SU-DHL-6 (cell line): ENCODE measurements at regions not wholly inside any gene's neighbourhood (a gene's known extent, or its start where the extent isn't known, plus 50 kb on each side); places are given as distances from the start of the nearest gene placed in this dataset.

ENCODE experiments used
- H2AFZ ChIP-seq: fragments of 200-600 bp; sonication (generic); 2 replicates; pipeline ENCODE4 v1.6.1; 2014; ENCODE audit warnings: low read depth, mild to moderate bottlenecking, moderate library complexity, mixed read lengths, antibody characterized with exemption, low read length; ENCODE audit not compliant: severe bottlenecking
- H3F3A ChIP-seq: fragments of 200-600 bp; shearing (Covaris generic); 2 replicates; pipeline ENCODE4 v1.6.0; 2016; ENCODE audit warnings: antibody characterized with exemption, mild to moderate bottlenecking; ENCODE audit not compliant: insufficient read depth
- H3K27ac ChIP-seq: fragments of 200-600 bp; sonication (generic); 2 replicates; pipeline ENCODE4 v1.5.1; 2016; ENCODE audit warnings: low read depth, mild to moderate bottlenecking, low read length, moderate library complexity, mixed read lengths
- H3K27me3 ChIP-seq: fragments of 200-600 bp; sonication (generic), shearing (Covaris generic); 2 replicates; pipeline ENCODE4 v1.6.0; 2014; ENCODE audit warnings: mild to moderate bottlenecking, low read length
- H3K36me3 ChIP-seq: fragments of 200-600 bp; sonication (generic); 2 replicates; pipeline ENCODE4 v1.6.1; 2014; ENCODE audit warnings: mild to moderate bottlenecking, low read length, mixed read lengths
- H3K4me2 ChIP-seq: fragments of 300-600, 200-600 bp; shearing (Covaris generic), sonication (generic); 2 replicates; pipeline ENCODE4 v1.6.0; 2014; ENCODE audit warnings: low read length, low read depth, mild to moderate bottlenecking; ENCODE audit not compliant: poor library complexity, severe bottlenecking
- H3K4me3 ChIP-seq: fragments of 200-600 bp; sonication (generic); 2 replicates; pipeline ENCODE4 v1.5.1; 2014; ENCODE audit warnings: antibody characterized with exemption, low read length, mild to moderate bottlenecking, mixed read lengths; ENCODE audit not compliant: insufficient read depth, poor library complexity, severe bottlenecking
- H3K79me2 ChIP-seq: fragments of 200-600 bp; sonication (generic); 2 replicates; pipeline ENCODE4 v1.6.1; 2014; ENCODE audit warnings: mild to moderate bottlenecking, low read length, moderate library complexity; ENCODE audit not compliant: insufficient read depth
- H3K9ac ChIP-seq: fragments of 200-600 bp; sonication (generic); 2 replicates; pipeline ENCODE4 v1.7.0; 2014; ENCODE audit warnings: mild to moderate bottlenecking, low read length
- H3K9me2 ChIP-seq: fragments of 200-600 bp; sonication (generic); replicated peaks from 2 replicates; pipeline ENCODE4 v1.6.1; 2014; ENCODE audit warnings: low read length; ENCODE audit not compliant: insufficient read depth
- H3K9me3 ChIP-seq: fragments of 200-600 bp; sonication (generic); 2 replicates; pipeline ENCODE4 v1.6.1; 2014; ENCODE audit warnings: low read length, mixed read lengths; ENCODE audit not compliant: insufficient read depth
- H4K20me1 ChIP-seq: fragments of 200-600 bp; sonication (generic); 2 replicates; pipeline ENCODE4 v1.6.1; 2014; ENCODE audit warnings: low read depth, mild to moderate bottlenecking, antibody characterized with exemption, low read length, moderate library complexity, mixed read lengths
- CTCF ChIP-seq: fragments of 200-600 bp; sonication (generic); IDR thresholded peaks from one replicate; pipeline ENCODE4 v1.5.1; 2017; ENCODE audit warnings: antibody characterized with exemption, mild to moderate bottlenecking, low read length, moderate library complexity; ENCODE audit not compliant: insufficient read depth, poor library complexity, severe bottlenecking
- EZH2phosphoT487 ChIP-seq: fragments of 200-600 bp; sonication (generic), shearing (Covaris generic); conservative IDR thresholded peaks from 2 replicates; pipeline ENCODE4 v1.6.1; 2018; ENCODE audit warnings: mild to moderate bottlenecking, antibody characterized with exemption, low read length, moderate library complexity, mixed read lengths

- Histone ChIP-seq H3F3A (no peaks in the 10 kb centered on the region), H3K36me3 (no peaks in the 10 kb centered on the region), H3K9me3 (no peaks in the 10 kb centered on the region), H3K4me3 (no peak overlapping the region), H3K27ac (no peak overlapping the region), H3K27me3 (peaks cover 5% of the 10 kb centered on the region; the same call in 1 of the 2 replicates), H4K20me1 (no peaks in the 10 kb centered on the region), H2AFZ (no peak overlapping the region), H3K4me2 (no peak overlapping the region), H3K9ac (no peak overlapping the region), H3K9me2 (no peaks in the 10 kb centered on the region), H3K79me2 (no peaks in the 10 kb centered on the region)
- TF ChIP-seq EZH2phosphoT487: no peak
- TF ChIP-seq CTCF: no peak
These were observed 78.3 kb upstream of the ASIC2 start for GRCh38 chr17:33371377-33371776.

- no peaks in the 10 kb centered on the region for H3K36me3 ChIP-seq
- H3K4me3 ChIP-seq: no peak overlapping the region
- H3K9me3 ChIP-seq: no peaks in the 10 kb centered on the region
- no peaks in the 10 kb centered on the region for H3F3A ChIP-seq
- no peaks in the 10 kb centered on the region for H4K20me1 ChIP-seq
- H3K79me2 ChIP-seq: no peaks in the 10 kb centered on the region
- no peak overlapping the region for H3K4me2 ChIP-seq
- H2AFZ ChIP-seq: no peak overlapping the region
- TF ChIP-seq EZH2phosphoT487 (no peak), CTCF (no peak)
- peaks cover 5% of the 10 kb centered on the region; the same call in 1 of the 2 replicates for H3K27me3 ChIP-seq
- H3K27ac ChIP-seq: no peak overlapping the region
- no peak overlapping the region for H3K9ac ChIP-seq
- no peaks in the 10 kb centered on the region for H3K9me2 ChIP-seq
These were observed 80.2 kb upstream of the ASIC2 start for GRCh38 chr17:33373273-33373672.

- Histone ChIP-seq H2AFZ (no peak overlapping the region), H3K27me3 (peaks cover 5% of the 10 kb centered on the region; the same call in 1 of the 2 replicates), H3K9me3 (no peaks in the 10 kb centered on the region), H3K9me2 (no peaks in the 10 kb centered on the region), H3F3A (no peaks in the 10 kb centered on the region), H3K79me2 (no peaks in the 10 kb centered on the region), H4K20me1 (no peaks in the 10 kb centered on the region), H3K9ac (no peak overlapping the region), H3K36me3 (no peaks in the 10 kb centered on the region), H3K4me3 (no peak overlapping the region), H3K4me2 (no peak overlapping the region), H3K27ac (no peak overlapping the region)
- TF ChIP-seq EZH2phosphoT487 (no peak), CTCF (no peak)
These were observed 82.0 kb upstream of the ASIC2 start for GRCh38 chr17:33375103-33375502.
